ENCODE measurements at regions not wholly inside any gene's neighbourhood (a gene's known extent, or its start where the extent isn't known, plus 50 kb on each side); places are given as distances from the start of the nearest gene placed in this dataset.

DNA sequence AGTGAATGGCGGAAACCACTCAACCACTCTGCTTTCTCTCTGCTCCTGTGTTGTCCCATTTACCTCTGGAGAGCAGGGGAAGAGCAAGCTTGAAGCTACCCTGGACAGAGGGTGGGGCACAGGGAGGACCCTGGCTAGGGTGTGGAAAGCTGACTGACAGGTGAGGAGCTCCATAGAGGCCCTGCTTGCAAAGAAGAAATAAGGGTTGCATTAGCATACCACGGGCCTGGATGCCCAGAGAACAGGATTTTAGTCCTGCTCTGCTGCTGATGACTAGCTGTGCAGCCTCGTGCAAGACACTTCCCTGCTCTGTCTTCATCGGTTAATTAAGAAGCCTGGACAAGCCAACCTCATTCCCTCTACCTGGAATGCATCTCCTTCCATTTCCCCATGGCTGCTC is 135.0 kb downstream of the BUD13 start:
- Histone ChIP-seq H3K4me2 (no peak overlapping the region), H3K4me3 (no peak overlapping the region), H3F3A (replicated peaks; ENCODE audit: low read depth) (no peaks in the 10 kb centered on the region), H2AFZ (no peak overlapping the region), H3K27ac (ENCODE audit: low read depth) (no peak overlapping the region), H3K4me1 (ENCODE audit: insufficient read depth) (no peaks in the 10 kb centered on the region; the same call in 1 of the 2 replicates), H3K79me2 (replicated peaks; ENCODE audit: insufficient read depth) (no peaks in the 10 kb centered on the region), H3K36me3 (ENCODE audit: insufficient read depth) (no peaks in the 10 kb centered on the region), H3K9me2 (ENCODE audit: insufficient read depth) (no peaks in the 10 kb centered on the region), H3K27me3 (ENCODE audit: insufficient read depth) (no peaks in the 10 kb centered on the region), H4K20me1 (replicated peaks; ENCODE audit: insufficient read depth) (no peaks in the 10 kb centered on the region)
- ATAC-seq, result peak; percentile 25
- DNase-seq (ENCODE audit: low spot score), result no peak
- no peak overlapping the region for H3K27ac Mint-ChIP-seq
- TF ChIP-seq REST (IDR thresholded peaks at IDR 0.05; ENCODE audit: unreplicated experiment) (no peak), CTCF (conservative IDR thresholded peaks at IDR 0.05; ENCODE audit: low read depth in 2 of 2) (no peak), ZNF331 (CRISPR knock-in tag; IDR thresholded peaks at IDR 0.05; ENCODE audit: low read depth) (no peak), ZNF462 (CRISPR knock-in tag; IDR thresholded peaks at IDR 0.05) (no peak), JUNB (IDR thresholded peaks at IDR 0.05; ENCODE audit: unreplicated experiment) (no peak), EZH2 (IDR thresholded peaks at IDR 0.05; ENCODE audit: low read depth, unreplicated experiment) (no peak), POLR2AphosphoS5 (IDR thresholded peaks at IDR 0.05; ENCODE audit: low read depth) (no peak), EZH2phosphoT487 (IDR thresholded peaks at IDR 0.05; ENCODE audit: unreplicated experiment) (no peak), STAT1 (IDR thresholded peaks at IDR 0.05; ENCODE audit: unreplicated experiment) (no peak), CREB1 (CRISPR knock-in tag; IDR thresholded peaks at IDR 0.05; ENCODE audit: low read depth) (no peak), ETS1 (IDR thresholded peaks at IDR 0.05) (no peak), NANOG (IDR thresholded peaks at IDR 0.05; ENCODE audit: borderline replicate concordance) (no peak), ZNF114 (CRISPR knock-in tag; IDR thresholded peaks at IDR 0.05) (no peak)
- no peaks in the 10 kb centered on the region for H3K9me3 Mint-ChIP-seq
- H3K27me3 Mint-ChIP-seq (ENCODE audit: insufficient read depth, low read depth, poor library complexity), result peaks cover 2% of the 10 kb centered on the region
- H3K36me3 Mint-ChIP-seq (ENCODE audit: low read depth), result no peaks in the 10 kb centered on the region
- no peak overlapping the region for H3K4me3 Mint-ChIP-seq
- no peaks in the 10 kb centered on the region for H3K4me1 Mint-ChIP-seq
